ENCODE measurements at regions not wholly inside any gene's neighbourhood (a gene's known extent, or its start where the extent isn't known, plus 50 kb on each side); places are given as distances from the start of the nearest gene placed in this dataset.

GRCh38 chr6:21885111-21885510, 291.6 kb downstream of the SOX4 start:
- TF ChIP-seq CEBPB (IDR thresholded peaks at IDR 0.05) (no peak), REST (IDR thresholded peaks at IDR 0.05; ENCODE audit: low read depth) (no peak), TCF12 (IDR thresholded peaks at IDR 0.05; ENCODE audit: low read depth) (no peak), EP300 (IDR thresholded peaks at IDR 0.05; ENCODE audit: borderline replicate concordance) (no peak), CREB1 (IDR thresholded peaks at IDR 0.05; ENCODE audit: low read depth) (no peak), TEAD4 (IDR thresholded peaks at IDR 0.05) (no peak), EGR1 (IDR thresholded peaks at IDR 0.05) (no peak), ZBTB7A (IDR thresholded peaks at IDR 0.05; ENCODE audit: low read depth) (no peak), TAF1 (IDR thresholded peaks at IDR 0.05; ENCODE audit: low read depth) (no peak), NFIC (IDR thresholded peaks at IDR 0.05) (no peak), MAX (IDR thresholded peaks at IDR 0.05) (no peak), YY1 (IDR thresholded peaks at IDR 0.05; ENCODE audit: low read depth) (no peak), FOXM1 (IDR thresholded peaks at IDR 0.05; ENCODE audit: borderline replicate concordance, low read depth) (no peak), RAD21 (IDR thresholded peaks at IDR 0.05; ENCODE audit: low read depth) (no peak), USF1 (IDR thresholded peaks at IDR 0.05) (no peak)

- no peak for TF ChIP-seq TCF12 (IDR thresholded peaks at IDR 0.05; ENCODE audit: low read depth)
- no peak for TF ChIP-seq EP300 (IDR thresholded peaks at IDR 0.05; ENCODE audit: borderline replicate concordance)
- no peak for TF ChIP-seq NFIC (IDR thresholded peaks at IDR 0.05)
- TF ChIP-seq CEBPB (IDR thresholded peaks at IDR 0.05): no peak
- no peak for TF ChIP-seq RAD21 (IDR thresholded peaks at IDR 0.05; ENCODE audit: low read depth)
- no peak for TF ChIP-seq USF1 (IDR thresholded peaks at IDR 0.05)
- TF ChIP-seq TEAD4 (IDR thresholded peaks at IDR 0.05): no peak
- TF ChIP-seq YY1 (IDR thresholded peaks at IDR 0.05; ENCODE audit: low read depth): no peak
- no peak for TF ChIP-seq TAF1 (IDR thresholded peaks at IDR 0.05; ENCODE audit: low read depth)
- TF ChIP-seq REST (IDR thresholded peaks at IDR 0.05; ENCODE audit: low read depth): no peak
- no peak for TF ChIP-seq EGR1 (IDR thresholded peaks at IDR 0.05)
- TF ChIP-seq MAX (IDR thresholded peaks at IDR 0.05): no peak
- TF ChIP-seq CREB1 (IDR thresholded peaks at IDR 0.05; ENCODE audit: low read depth): no peak
- no peak for TF ChIP-seq FOXM1 (IDR thresholded peaks at IDR 0.05; ENCODE audit: borderline replicate concordance, low read depth)
- TF ChIP-seq ZBTB7A (IDR thresholded peaks at IDR 0.05; ENCODE audit: low read depth): no peak
Observed at GRCh38 chr6:21885532-21886114, 292.1 kb downstream of the SOX4 start.

GRCh38 chr6:21886542-21887151, 293.1 kb downstream of the SOX4 start:
- no peak for TF ChIP-seq TEAD4 (IDR thresholded peaks at IDR 0.05)
- TF ChIP-seq CEBPB (IDR thresholded peaks at IDR 0.05): no peak
- no peak for TF ChIP-seq CREB1 (IDR thresholded peaks at IDR 0.05; ENCODE audit: low read depth)
- no peak for TF ChIP-seq NFIC (IDR thresholded peaks at IDR 0.05)
- no peak for TF ChIP-seq ZBTB7A (IDR thresholded peaks at IDR 0.05; ENCODE audit: low read depth)
- TF ChIP-seq RAD21 (IDR thresholded peaks at IDR 0.05; ENCODE audit: low read depth): no peak
- TF ChIP-seq USF1 (IDR thresholded peaks at IDR 0.05): no peak
- no peak for TF ChIP-seq FOXM1 (IDR thresholded peaks at IDR 0.05; ENCODE audit: borderline replicate concordance, low read depth)
- TF ChIP-seq EGR1 (IDR thresholded peaks at IDR 0.05): no peak
- TF ChIP-seq REST (IDR thresholded peaks at IDR 0.05; ENCODE audit: low read depth): no peak
- no peak for TF ChIP-seq TAF1 (IDR thresholded peaks at IDR 0.05; ENCODE audit: low read depth)
- TF ChIP-seq TCF12 (IDR thresholded peaks at IDR 0.05; ENCODE audit: low read depth): no peak
- TF ChIP-seq MAX (IDR thresholded peaks at IDR 0.05): no peak
- TF ChIP-seq YY1 (IDR thresholded peaks at IDR 0.05; ENCODE audit: low read depth): no peak
